Kidney (tissue), 13 donors: ENCODE measurements at regions not wholly inside any gene's neighbourhood (a gene's known extent, or its start where the extent isn't known, plus 50 kb on each side); places are given as distances from the start of the nearest gene placed in this dataset.

Source experiments
- DNase-seq, 5 donors: peaks; one replicate each; pipeline ENCODE4 v3.0.0-alpha.2; 2013 to 2020
- FAIRE-seq: peaks from 2 replicates; lab custom pipeline; 2012; peaks lifted over from hg19 to GRCh38; lab: Jason Lieb, UNC
- H3K27ac ChIP-seq, 2 donors: one replicate each; pipeline ENCODE4 v1.7.0; 2013; ENCODE audit warnings: low read depth in 2 of 2, low read length in 2 of 2, inconsistent platforms in 1 of 2
- H3K27me3 ChIP-seq: one replicate; pipeline ENCODE4 v1.7.1; 2013; ENCODE audit warnings: low read length, inconsistent platforms; ENCODE audit not compliant: control insufficient read depth, insufficient read depth
- H3K36me3 ChIP-seq, 3 donors: one replicate each; pipeline versions ENCODE4 v1.7.0 to v1.7.1; 2013; ENCODE audit warnings: low read length in 3 of 3, control low read depth in 1 of 3, inconsistent platforms in 1 of 3; ENCODE audit not compliant: insufficient read depth in 3 of 3, control insufficient read depth in 2 of 3
- H3K4me1 ChIP-seq, 3 donors: one replicate each; pipeline versions ENCODE4 v1.7.0 to v1.7.1; 2013; ENCODE audit warnings: low read length in 3 of 3, inconsistent platforms in 1 of 3, low read depth in 1 of 3; ENCODE audit not compliant: control insufficient read depth in 2 of 3, insufficient read depth in 2 of 3
- H3K4me3 ChIP-seq, 3 donors: one replicate each; pipeline versions ENCODE4 v1.7.0 to v1.8.1; 2013; ENCODE audit warnings: low read length in 3 of 3, control low read depth in 1 of 3, inconsistent platforms in 1 of 3
- H3K9ac ChIP-seq, 3 donors: one replicate each; pipeline versions ENCODE4 v1.7.0 to v1.7.1; 2013; ENCODE audit warnings: low read length in 3 of 3, control low read depth in 1 of 3, inconsistent platforms in 1 of 3
- H3K9me3 ChIP-seq, 3 donors: one replicate each; pipeline versions ENCODE4 v1.7.0 to v1.7.1; 2013; ENCODE audit warnings: low read length in 3 of 3, control low read depth in 1 of 3, inconsistent platforms in 1 of 3; ENCODE audit not compliant: control insufficient read depth in 2 of 3, insufficient read depth in 1 of 3
- CTCF ChIP-seq: IDR thresholded peaks from 3 replicates; pipeline ENCODE4 v1.5.1; 2012; ENCODE audit warnings: mild to moderate bottlenecking, moderate library complexity, borderline replicate concordance; ENCODE audit not compliant: insufficient read depth; ENCODE audit errors: extremely low read depth
- intact Hi-C: fragments of 100-400 bp; cut with DNase I; formaldehyde crosslinking; loops from one replicate; pipeline ENCODE4 v1.11.1; 2022
- donor health status: control.
- donor health status: control.
- donor health status: control.
- donor health status: control.
- donor health status: control.
- donor health status: DM: yes; HTN: yes; CAD: no.
- donor health status: Normal renal cell carcinoma (clear cell type).

GRCh38 chr2:187962538-187962937 is 329.1 kb upstream of the GULP1 start:
- no peak for TF ChIP-seq CTCF
- H3K27me3 ChIP-seq: no peaks in the 10 kb centered on the region
- no peak overlapping the region for H3K4me3 ChIP-seq
- H3K36me3 ChIP-seq: no peaks in the 10 kb centered on the region
- no peak overlapping the region for H3K9ac ChIP-seq
- H3K9me3 ChIP-seq: no peaks in the 10 kb centered on the region
- H3K4me1 ChIP-seq: no peaks in the 10 kb centered on the region
- intact Hi-C loops: no loop called here
- H3K27ac ChIP-seq: no peak overlapping the region
- DNase-seq (no peak), FAIRE-seq (no peak)

GRCh38 chr2:187964746-187965145 is 326.9 kb upstream of the GULP1 start:
- Histone ChIP-seq H3K27ac (no peak overlapping the region), H3K4me1 (no peaks in the 10 kb centered on the region), H3K9ac (no peak overlapping the region), H3K4me3 (no peak overlapping the region), H3K27me3 (no peaks in the 10 kb centered on the region), H3K9me3 (no peaks in the 10 kb centered on the region), H3K36me3 (no peaks in the 10 kb centered on the region)
- intact Hi-C loops: no loop called here
- DNase-seq: no peak
- TF ChIP-seq CTCF: no peak
- no peak for FAIRE-seq

- no peak for TF ChIP-seq CTCF
- Histone ChIP-seq H3K9ac (no peak overlapping the region), H3K27ac (no peak overlapping the region), H3K36me3 (no peaks in the 10 kb centered on the region), H3K27me3 (no peaks in the 10 kb centered on the region), H3K4me3 (no peak overlapping the region), H3K4me1 (no peaks in the 10 kb centered on the region), H3K9me3 (no peaks in the 10 kb centered on the region)
- DNase-seq (no peak), FAIRE-seq (no peak)
- intact Hi-C loops: no loop called here
Measured at GRCh38 chr2:187966924-187967323, 324.8 kb upstream of the GULP1 start.

- H3K27me3 ChIP-seq: no peaks in the 10 kb centered on the region
- H3K4me1 ChIP-seq: no peaks in the 10 kb centered on the region
- no peak overlapping the region for H3K9ac ChIP-seq
- no peak overlapping the region for H3K4me3 ChIP-seq
- no peaks in the 10 kb centered on the region for H3K9me3 ChIP-seq
- DNase-seq (no peak), FAIRE-seq (no peak)
- no peak overlapping the region for H3K27ac ChIP-seq
- H3K36me3 ChIP-seq: no peaks in the 10 kb centered on the region
- intact Hi-C loops: no loop called here
- TF ChIP-seq CTCF: no peak
Measured at GRCh38 chr2:187971893-187972292, 319.8 kb upstream of the GULP1 start.
